Liver (tissue), 7 donors: ENCODE measurements at regions not wholly inside any gene's neighbourhood (a gene's known extent, or its start where the extent isn't known, plus 50 kb on each side); places are given as distances from the start of the nearest gene placed in this dataset.

Experiments used
- DNase-seq: peaks from one replicate; pipeline ENCODE4 v3.0.0-alpha.2; 2017; ENCODE audit warnings: low spot score
- H3K27ac ChIP-seq, 2 donors: one replicate each; pipeline ENCODE4 v1.7.0; 2013; ENCODE audit warnings: inconsistent platforms in 2 of 2, low read length in 2 of 2, control low read depth in 1 of 2, low read depth in 1 of 2, mild to moderate bottlenecking in 1 of 2
- H3K27me3 ChIP-seq, 4 donors: one replicate each; pipeline versions ENCODE4 v1.6.1 to v1.7.0; 2013; ENCODE audit warnings: low read length in 3 of 4, inconsistent platforms in 1 of 4, mild to moderate bottlenecking in 1 of 4, moderate library complexity in 1 of 4; ENCODE audit not compliant: control insufficient read depth in 4 of 4, insufficient read depth in 4 of 4
- H3K36me3 ChIP-seq, 4 donors: one replicate each; pipeline versions ENCODE4 v1.6.1 to v1.7.0; 2013; ENCODE audit warnings: low read length in 3 of 4, mild to moderate bottlenecking in 3 of 4, low read depth in 1 of 4, moderate library complexity in 1 of 4; ENCODE audit not compliant: control insufficient read depth in 4 of 4, insufficient read depth in 3 of 4
- H3K4me1 ChIP-seq, 4 donors: one replicate each; pipeline versions ENCODE4 v1.6.1 to v1.7.0; 2013; ENCODE audit warnings: low read length in 3 of 4, mild to moderate bottlenecking in 3 of 4, moderate library complexity in 1 of 4; ENCODE audit not compliant: control insufficient read depth in 4 of 4, insufficient read depth in 4 of 4
- H3K4me3 ChIP-seq, 3 donors: one replicate each; pipeline versions ENCODE4 v1.6.1 to v1.7.0; 2013; ENCODE audit warnings: low read length in 3 of 3, control low read depth in 1 of 3, low read depth in 1 of 3, mild to moderate bottlenecking in 1 of 3
- H3K9ac ChIP-seq, 2 donors: one replicate each; pipeline ENCODE4 v1.7.0; 2013; ENCODE audit warnings: low read length in 2 of 2, mild to moderate bottlenecking in 2 of 2, moderate library complexity in 2 of 2, control low read depth in 1 of 2, low read depth in 1 of 2
- H3K9me3 ChIP-seq, 4 donors: one replicate each; pipeline versions ENCODE4 v1.6.1 to v1.7.0; 2013; ENCODE audit warnings: low read length in 3 of 4; ENCODE audit not compliant: control insufficient read depth in 4 of 4
- ATF3 ChIP-seq: IDR thresholded peaks from 2 replicates; pipeline ENCODE4 v1.6.1; 2016; ENCODE audit warnings: antibody characterized with exemption
- EGR1 ChIP-seq, 2 donors: IDR thresholded peaks; 2 replicates each; pipeline ENCODE4 v1.6.1; 2016 to 2018; ENCODE audit warnings: antibody characterized with exemption in 2 of 2, low read depth in 2 of 2
- FOXA1 ChIP-seq: IDR thresholded peaks from 2 replicates; pipeline ENCODE4 v1.6.1; 2016; ENCODE audit warnings: antibody characterized with exemption
- GABPA ChIP-seq, 2 donors: IDR thresholded peaks in 1 of 2; conservative IDR thresholded peaks in 1 of 2; 2 replicates each; pipeline ENCODE4 v1.6.1; 2016; ENCODE audit warnings: antibody characterized with exemption in 2 of 2, mild to moderate bottlenecking in 1 of 2, moderate library complexity in 1 of 2
- HNF4A ChIP-seq, 2 donors: conservative IDR thresholded peaks; 2 replicates each; pipeline ENCODE4 v1.6.1; 2016; ENCODE audit warnings: antibody characterized with exemption in 2 of 2, mild to moderate bottlenecking in 2 of 2
- HNF4G ChIP-seq: IDR thresholded peaks from 2 replicates; pipeline ENCODE4 v1.6.1; 2016; ENCODE audit warnings: antibody characterized with exemption
- JUND ChIP-seq, 2 donors: IDR thresholded peaks; 2 replicates each; pipeline ENCODE4 v1.6.1; 2016; ENCODE audit warnings: antibody characterized with exemption in 2 of 2
- MAX ChIP-seq: IDR thresholded peaks from 2 replicates; pipeline ENCODE4 v1.6.1; 2016; ENCODE audit warnings: antibody characterized with exemption
- NR2F2 ChIP-seq: IDR thresholded peaks from 2 replicates; pipeline ENCODE4 v1.6.1; 2016; ENCODE audit warnings: antibody characterized with exemption
- RAD21 ChIP-seq, 2 donors: IDR thresholded peaks; 2 replicates each; pipeline ENCODE4 v1.6.1; 2016; ENCODE audit warnings: antibody characterized with exemption in 2 of 2, mild to moderate bottlenecking in 2 of 2
- REST ChIP-seq: IDR thresholded peaks from 2 replicates; pipeline ENCODE4 v1.6.1; 2016; ENCODE audit warnings: antibody characterized with exemption, mild to moderate bottlenecking
- RXRA ChIP-seq, 2 donors: IDR thresholded peaks; 2 replicates each; pipeline ENCODE4 v1.6.1; 2017 to 2018; ENCODE audit warnings: antibody characterized with exemption in 2 of 2, mild to moderate bottlenecking in 1 of 2
- SP1 ChIP-seq: IDR thresholded peaks from 2 replicates; pipeline ENCODE4 v1.6.1; 2018; ENCODE audit warnings: antibody characterized with exemption, mild to moderate bottlenecking
- ZBTB33 ChIP-seq: IDR thresholded peaks from 2 replicates; pipeline ENCODE4 v1.6.1; 2016; ENCODE audit warnings: antibody characterized with exemption
- TF ChIP-seq, protein P1 (sequence below): fragments of 150-350 bp; IDR thresholded peaks from 2 replicates; pipeline ENCODE4 v1.5.1; 2017; ENCODE audit warnings: improper control_type of control experiment, low read depth, low read length; ENCODE audit not compliant: missing input control
- donor health status: healthy.
- donor health status: healthy.
- donor health status: healthy.
- donor health status: healthy.

- Histone ChIP-seq H3K27ac (no peak overlapping the region), H3K9ac (no peak overlapping the region), H3K4me1 (no peaks in the 10 kb centered on the region), H3K27me3 (no peaks in the 10 kb centered on the region), H3K9me3 (no peaks in the 10 kb centered on the region), H3K4me3 (no peak overlapping the region), H3K36me3 (no peaks in the 10 kb centered on the region)
- TF ChIP-seq, protein P1, sequence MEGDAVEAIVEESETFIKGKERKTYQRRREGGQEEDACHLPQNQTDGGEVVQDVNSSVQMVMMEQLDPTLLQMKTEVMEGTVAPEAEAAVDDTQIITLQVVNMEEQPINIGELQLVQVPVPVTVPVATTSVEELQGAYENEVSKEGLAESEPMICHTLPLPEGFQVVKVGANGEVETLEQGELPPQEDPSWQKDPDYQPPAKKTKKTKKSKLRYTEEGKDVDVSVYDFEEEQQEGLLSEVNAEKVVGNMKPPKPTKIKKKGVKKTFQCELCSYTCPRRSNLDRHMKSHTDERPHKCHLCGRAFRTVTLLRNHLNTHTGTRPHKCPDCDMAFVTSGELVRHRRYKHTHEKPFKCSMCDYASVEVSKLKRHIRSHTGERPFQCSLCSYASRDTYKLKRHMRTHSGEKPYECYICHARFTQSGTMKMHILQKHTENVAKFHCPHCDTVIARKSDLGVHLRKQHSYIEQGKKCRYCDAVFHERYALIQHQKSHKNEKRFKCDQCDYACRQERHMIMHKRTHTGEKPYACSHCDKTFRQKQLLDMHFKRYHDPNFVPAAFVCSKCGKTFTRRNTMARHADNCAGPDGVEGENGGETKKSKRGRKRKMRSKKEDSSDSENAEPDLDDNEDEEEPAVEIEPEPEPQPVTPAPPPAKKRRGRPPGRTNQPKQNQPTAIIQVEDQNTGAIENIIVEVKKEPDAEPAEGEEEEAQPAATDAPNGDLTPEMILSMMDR = no peak
- no peak for TF ChIP-seq FOXA1
- no peak for TF ChIP-seq HNF4G
- TF ChIP-seq EGR1 (IDR thresholded peaks at IDR 0.05; ENCODE audit: low read depth in 2 of 2) = no peak
- TF ChIP-seq HNF4A (conservative IDR thresholded peaks at IDR 0.05) = no peak
- no peak for TF ChIP-seq RAD21 (IDR thresholded peaks at IDR 0.05)
- no peak for TF ChIP-seq MAX
- TF ChIP-seq JUND (IDR thresholded peaks at IDR 0.05) = no peak
- no peak for TF ChIP-seq REST
- TF ChIP-seq SP1 = no peak
- no peak for TF ChIP-seq ZBTB33
- TF ChIP-seq ATF3 = no peak
- TF ChIP-seq RXRA (IDR thresholded peaks at IDR 0.05) = no peak
- no peak for DNase-seq
These were observed 1644.0 kb upstream of the B3GALT2 start for GRCh38 chr1:194830387-194830786.

GRCh38 chr1:194829492-194829891 lies 1643.1 kb upstream of the B3GALT2 start:
- no peak for DNase-seq
- Histone ChIP-seq H3K36me3 (no peaks in the 10 kb centered on the region), H3K9ac (no peak overlapping the region), H3K27me3 (no peaks in the 10 kb centered on the region), H3K9me3 (no peaks in the 10 kb centered on the region), H3K27ac (no peak overlapping the region), H3K4me3 (no peak overlapping the region), H3K4me1 (no peaks in the 10 kb centered on the region)
- no peak for TF ChIP-seq ZBTB33
- TF ChIP-seq HNF4G = no peak
- TF ChIP-seq REST = no peak
- no peak for TF ChIP-seq NR2F2
- TF ChIP-seq GABPA (IDR thresholded peaks at IDR 0.05 in 1 of 2, conservative IDR thresholded peaks at IDR 0.05 in 1 of 2) = no peak
- TF ChIP-seq ATF3 = no peak
- no peak for TF ChIP-seq RXRA (IDR thresholded peaks at IDR 0.05)
